Osteoblast (primary cell): ENCODE measurements at regions not wholly inside any gene's neighbourhood (a gene's known extent, or its start where the extent isn't known, plus 50 kb on each side); places are given as distances from the start of the nearest gene placed in this dataset.

Experiments used
- DNase-seq: peaks from one replicate; pipeline ENCODE4 v3.0.0; 2011; ENCODE audit warnings: low spot score, mixed read lengths; ENCODE audit not compliant: insufficient read length; ENCODE audit errors: missing footprints
- H2AFZ ChIP-seq: 2 replicates; pipeline ENCODE4 v1.6.0; 2011; ENCODE audit warnings: mild to moderate bottlenecking, low read length
- H3K27ac ChIP-seq: 2 replicates; pipeline ENCODE4 v1.5.1; 2011; ENCODE audit warnings: mild to moderate bottlenecking, low read depth, low read length, moderate library complexity
- H3K27me3 ChIP-seq: 2 replicates; pipeline ENCODE4 v1.6.0; 2012; ENCODE audit warnings: mild to moderate bottlenecking, control low read depth, inconsistent platforms, low read length, moderate library complexity; ENCODE audit not compliant: insufficient read depth
- H3K36me3 ChIP-seq: 2 replicates; pipeline ENCODE4 v1.5.1; 2011; ENCODE audit warnings: mild to moderate bottlenecking, low read length, control low read depth, moderate library complexity; ENCODE audit not compliant: insufficient read depth
- H3K4me1 ChIP-seq: 2 replicates; pipeline ENCODE4 v1.5.1; 2011; ENCODE audit warnings: mild to moderate bottlenecking, low read length, control low read depth, moderate library complexity; ENCODE audit not compliant: insufficient read depth
- H3K4me2 ChIP-seq: 2 replicates; pipeline ENCODE4 v1.6.0; 2011; ENCODE audit warnings: mild to moderate bottlenecking, low read length; ENCODE audit not compliant: insufficient read depth
- H3K4me3 ChIP-seq: fragments of 200-600 bp; sonication (generic); 3 replicates; pipeline ENCODE4 v1.5.1; 2012; ENCODE audit warnings: mild to moderate bottlenecking, low read length, inconsistent platforms; ENCODE audit not compliant: insufficient read depth
- H3K79me2 ChIP-seq: 2 replicates; pipeline ENCODE4 v1.6.0; 2012; ENCODE audit warnings: mild to moderate bottlenecking, low read length, control low read depth, inconsistent platforms; ENCODE audit not compliant: insufficient read depth
- H3K9me3 ChIP-seq: 2 replicates; pipeline ENCODE4 v1.5.1; 2011; ENCODE audit warnings: low read depth, low read length, control low read depth
- H4K20me1 ChIP-seq: 2 replicates; pipeline ENCODE4 v1.6.0; 2012; ENCODE audit warnings: mild to moderate bottlenecking, low read length, control low read depth; ENCODE audit not compliant: insufficient read depth
- CTCF ChIP-seq: IDR thresholded peaks from 2 replicates; pipeline ENCODE4 v1.5.1; 2011; ENCODE audit warnings: mild to moderate bottlenecking, low read depth, low read length, moderate library complexity; ENCODE audit errors: extremely low read depth

- Histone ChIP-seq H3K79me2 (no peaks in the 10 kb centered on the region), H3K27ac (no peak overlapping the region), H3K36me3 (no peaks in the 10 kb centered on the region), H3K9me3 (no peaks in the 10 kb centered on the region), H2AFZ (no peak overlapping the region), H3K4me1 (no peaks in the 10 kb centered on the region), H3K4me3 (no peak overlapping the region), H4K20me1 (no peaks in the 10 kb centered on the region), H3K27me3 (no peaks in the 10 kb centered on the region), H3K4me2 (no peak overlapping the region)
- peak; percentile 45 for DNase-seq
- TF ChIP-seq CTCF, result no peak
Measured at GRCh38 chr18:27411911-27412310, 226.8 kb upstream of the CHST9 start.

GRCh38 chr18:27411013-27411412 lies 225.9 kb upstream of the CHST9 start:
- Histone ChIP-seq H3K4me3 (no peak overlapping the region), H3K36me3 (no peaks in the 10 kb centered on the region), H3K27me3 (no peaks in the 10 kb centered on the region), H3K9me3 (no peaks in the 10 kb centered on the region), H2AFZ (no peak overlapping the region), H4K20me1 (no peaks in the 10 kb centered on the region), H3K79me2 (no peaks in the 10 kb centered on the region), H3K27ac (no peak overlapping the region), H3K4me2 (no peak overlapping the region), H3K4me1 (no peaks in the 10 kb centered on the region)
- no peak for TF ChIP-seq CTCF
- no peak for DNase-seq

- no peak for TF ChIP-seq CTCF
- Histone ChIP-seq H2AFZ (no peak overlapping the region), H3K79me2 (no peaks in the 10 kb centered on the region), H3K27me3 (no peaks in the 10 kb centered on the region), H3K4me2 (no peak overlapping the region), H4K20me1 (no peaks in the 10 kb centered on the region), H3K36me3 (no peaks in the 10 kb centered on the region), H3K4me3 (no peak overlapping the region), H3K4me1 (no peaks in the 10 kb centered on the region), H3K27ac (no peak overlapping the region), H3K9me3 (no peaks in the 10 kb centered on the region)
- DNase-seq, result no peak
Measured at GRCh38 chr18:27404855-27405254, 219.7 kb upstream of the CHST9 start.

- Histone ChIP-seq H3K27ac (no peak overlapping the region), H3K27me3 (no peaks in the 10 kb centered on the region), H2AFZ (no peak overlapping the region), H3K4me1 (no peaks in the 10 kb centered on the region), H3K4me2 (no peak overlapping the region), H4K20me1 (no peaks in the 10 kb centered on the region), H3K79me2 (no peaks in the 10 kb centered on the region), H3K36me3 (no peaks in the 10 kb centered on the region), H3K4me3 (no peak overlapping the region), H3K9me3 (no peaks in the 10 kb centered on the region)
- TF ChIP-seq CTCF, result no peak
- DNase-seq, result no peak
Measured at GRCh38 chr18:27400001-27400400, 214.9 kb upstream of the CHST9 start.
